ENCODE measurements at regions not wholly inside any gene's neighbourhood (a gene's known extent, or its start where the extent isn't known, plus 50 kb on each side); places are given as distances from the start of the nearest gene placed in this dataset.

DNA sequence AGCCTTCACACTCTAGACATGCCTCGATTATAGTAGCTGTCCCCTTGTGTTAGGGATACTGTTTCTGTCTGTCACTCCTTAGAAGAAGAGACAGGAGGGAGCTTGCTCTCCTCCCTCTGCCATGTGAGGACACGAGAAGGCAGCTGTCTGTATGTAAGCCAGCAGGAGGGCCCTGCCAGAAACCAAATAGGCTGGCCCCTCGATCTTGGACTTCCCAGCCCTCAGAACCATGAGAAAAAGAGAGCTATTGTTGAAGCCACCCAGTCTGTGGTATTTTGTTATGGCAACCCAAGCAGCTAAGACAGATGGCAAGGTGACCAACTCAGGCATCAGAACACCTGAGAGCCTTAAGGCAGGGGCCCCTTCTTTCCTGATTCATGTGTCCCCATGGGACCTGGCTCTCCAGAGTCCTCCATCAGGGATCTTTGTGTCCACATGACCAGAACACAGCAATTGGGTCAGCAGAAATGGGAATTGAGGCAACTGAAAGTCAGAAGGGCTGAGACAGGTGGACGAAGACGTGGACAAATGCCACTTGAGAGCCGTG, 65.6 kb upstream of the NPAS1 start:
- TF ChIP-seq, protein P1, sequence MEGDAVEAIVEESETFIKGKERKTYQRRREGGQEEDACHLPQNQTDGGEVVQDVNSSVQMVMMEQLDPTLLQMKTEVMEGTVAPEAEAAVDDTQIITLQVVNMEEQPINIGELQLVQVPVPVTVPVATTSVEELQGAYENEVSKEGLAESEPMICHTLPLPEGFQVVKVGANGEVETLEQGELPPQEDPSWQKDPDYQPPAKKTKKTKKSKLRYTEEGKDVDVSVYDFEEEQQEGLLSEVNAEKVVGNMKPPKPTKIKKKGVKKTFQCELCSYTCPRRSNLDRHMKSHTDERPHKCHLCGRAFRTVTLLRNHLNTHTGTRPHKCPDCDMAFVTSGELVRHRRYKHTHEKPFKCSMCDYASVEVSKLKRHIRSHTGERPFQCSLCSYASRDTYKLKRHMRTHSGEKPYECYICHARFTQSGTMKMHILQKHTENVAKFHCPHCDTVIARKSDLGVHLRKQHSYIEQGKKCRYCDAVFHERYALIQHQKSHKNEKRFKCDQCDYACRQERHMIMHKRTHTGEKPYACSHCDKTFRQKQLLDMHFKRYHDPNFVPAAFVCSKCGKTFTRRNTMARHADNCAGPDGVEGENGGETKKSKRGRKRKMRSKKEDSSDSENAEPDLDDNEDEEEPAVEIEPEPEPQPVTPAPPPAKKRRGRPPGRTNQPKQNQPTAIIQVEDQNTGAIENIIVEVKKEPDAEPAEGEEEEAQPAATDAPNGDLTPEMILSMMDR (IDR thresholded peaks at IDR 0.05; ENCODE audit: low read length) = no peak
- TF ChIP-seq EZH2 (IDR thresholded peaks at IDR 0.05; ENCODE audit: borderline replicate concordance, low read length) = no peak
